RWPE1 (cell line): ENCODE measurements at regions not wholly inside any gene's neighbourhood (a gene's known extent, or its start where the extent isn't known, plus 50 kb on each side); places are given as distances from the start of the nearest gene placed in this dataset.

ENCODE experiments used
- CTCF ChIA-PET: fragments of 350-600 bp; sonication (Branson Sonifier 250); formaldehyde crosslinking; extraction: SDS; loops from one replicate; lab custom pipeline; 2021; lab: Yijun Ruan, JAX
- POLR2A ChIA-PET: fragments of 400-600 bp; formaldehyde crosslinking; extraction: SDS; loops from one replicate; lab custom pipeline; 2020; ENCODE audit warnings: antibody characterized with exemption; ENCODE audit not compliant: low non-redundant PET; lab: Yijun Ruan, JAX
- DNase-seq: peaks from one replicate; pipeline ENCODE4 v3.0.0; 2012; ENCODE audit warnings: low spot score
- H3K27ac ChIP-seq: fragments of 450-650 bp; 2 replicates; pipeline ENCODE4 v1.5.1; 2017
- TF ChIP-seq, protein P1 (sequence below): fragments of 450-650 bp; conservative IDR thresholded peaks from 2 replicates; pipeline ENCODE4 v1.5.1; 2017; ENCODE audit warnings: low read depth, mild to moderate bottlenecking

DNA sequence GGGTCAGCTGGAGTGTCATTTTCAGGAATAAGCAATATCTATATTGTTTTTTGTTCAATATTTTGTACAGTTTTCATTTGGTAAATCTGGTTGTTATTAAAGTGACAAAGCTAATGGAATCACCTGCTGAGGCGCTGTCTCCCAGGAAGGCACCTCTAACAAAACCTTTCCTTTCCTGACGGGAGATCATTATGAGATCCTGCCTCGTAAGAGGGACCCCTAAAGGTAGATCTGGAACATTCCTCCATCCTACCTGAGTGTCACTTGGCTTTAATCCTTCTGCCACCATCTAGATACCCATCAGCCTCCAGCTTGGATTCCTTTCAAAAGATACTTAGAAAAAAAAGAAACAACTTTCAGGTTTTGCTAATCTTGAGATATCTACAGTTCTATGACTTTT lies 157.7 kb downstream of the FAT3 start:
- ChIA-PET CTCF (no interaction called here), POLR2A (no interaction called here)
- no peak for DNase-seq
- TF ChIP-seq, protein P1, sequence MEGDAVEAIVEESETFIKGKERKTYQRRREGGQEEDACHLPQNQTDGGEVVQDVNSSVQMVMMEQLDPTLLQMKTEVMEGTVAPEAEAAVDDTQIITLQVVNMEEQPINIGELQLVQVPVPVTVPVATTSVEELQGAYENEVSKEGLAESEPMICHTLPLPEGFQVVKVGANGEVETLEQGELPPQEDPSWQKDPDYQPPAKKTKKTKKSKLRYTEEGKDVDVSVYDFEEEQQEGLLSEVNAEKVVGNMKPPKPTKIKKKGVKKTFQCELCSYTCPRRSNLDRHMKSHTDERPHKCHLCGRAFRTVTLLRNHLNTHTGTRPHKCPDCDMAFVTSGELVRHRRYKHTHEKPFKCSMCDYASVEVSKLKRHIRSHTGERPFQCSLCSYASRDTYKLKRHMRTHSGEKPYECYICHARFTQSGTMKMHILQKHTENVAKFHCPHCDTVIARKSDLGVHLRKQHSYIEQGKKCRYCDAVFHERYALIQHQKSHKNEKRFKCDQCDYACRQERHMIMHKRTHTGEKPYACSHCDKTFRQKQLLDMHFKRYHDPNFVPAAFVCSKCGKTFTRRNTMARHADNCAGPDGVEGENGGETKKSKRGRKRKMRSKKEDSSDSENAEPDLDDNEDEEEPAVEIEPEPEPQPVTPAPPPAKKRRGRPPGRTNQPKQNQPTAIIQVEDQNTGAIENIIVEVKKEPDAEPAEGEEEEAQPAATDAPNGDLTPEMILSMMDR = no peak
- H3K27ac ChIP-seq = no peak overlapping the region

DNA sequence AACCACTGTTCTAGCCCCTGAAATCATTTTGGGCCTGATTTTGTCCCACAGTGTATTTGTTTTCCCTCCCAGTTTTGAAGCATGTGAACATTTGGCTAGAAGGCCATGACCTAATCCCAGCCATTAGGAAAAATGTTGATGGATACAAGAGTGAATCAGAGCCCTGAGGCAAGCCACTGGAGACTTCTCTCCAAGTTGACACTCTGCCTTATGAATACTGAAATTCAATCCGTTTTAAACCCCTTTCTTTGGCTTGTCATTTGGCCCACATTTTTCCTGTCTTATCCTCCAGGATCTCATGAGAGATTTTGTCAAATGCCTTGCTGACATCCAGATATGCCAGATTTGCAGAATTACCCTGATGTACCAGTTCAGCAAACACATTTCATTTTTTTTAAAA lies 158.8 kb downstream of the FAT3 start:
- TF ChIP-seq, protein P1 = no peak
- DNase-seq = peak; percentile 48
- CTCF ChIA-PET = no interaction called here
- POLR2A ChIA-PET = no interaction called here
- H3K27ac ChIP-seq = no peak overlapping the region

DNA sequence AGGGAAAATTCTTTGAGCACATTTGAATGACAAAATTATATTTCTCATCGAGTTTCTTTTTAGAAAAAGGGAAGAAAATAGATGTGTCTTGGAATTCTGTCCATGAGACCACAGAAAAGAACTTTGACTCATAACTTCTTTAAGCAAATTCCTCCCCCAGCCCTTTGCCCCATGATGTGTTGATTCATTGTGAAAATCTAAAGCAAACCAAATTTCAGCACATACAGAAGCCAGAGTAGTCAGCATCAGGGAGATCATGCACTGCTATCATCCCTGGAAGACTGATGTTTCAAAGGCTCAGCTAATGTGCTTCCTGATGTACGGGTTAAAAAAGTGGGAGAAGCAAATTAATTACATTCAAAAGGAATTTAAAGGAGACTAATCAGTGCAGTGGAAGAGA lies 159.7 kb downstream of the FAT3 start:
- CTCF ChIA-PET = interaction anchor here (0.8 kb wide), 1 partner anchor 102 kb away, joined by 5 read pairs; no protein-coding TSS in a partner anchor
- POLR2A ChIA-PET = no interaction called here
- TF ChIP-seq, protein P1 = no peak
- no peak overlapping the region for H3K27ac ChIP-seq
- no peak for DNase-seq

DNA sequence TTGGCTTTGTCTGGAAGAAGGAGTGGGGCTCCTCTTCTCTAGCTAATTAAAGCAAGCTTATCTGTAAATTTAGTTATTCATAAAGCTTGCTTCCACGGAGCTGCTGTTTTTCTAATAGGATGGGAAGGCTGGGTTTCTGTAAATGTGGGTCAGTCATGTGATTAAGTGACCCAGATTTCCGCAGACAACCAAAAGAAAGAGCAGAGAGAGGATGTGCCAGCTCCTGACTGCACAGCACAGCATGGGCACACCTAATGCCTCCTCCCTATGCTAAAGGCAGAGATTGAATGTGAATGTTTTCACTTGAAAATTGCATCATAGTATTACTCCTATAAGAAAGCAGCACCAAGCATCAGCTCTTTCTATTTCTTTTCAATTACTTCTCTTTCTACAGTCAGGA lies 160.2 kb downstream of the FAT3 start:
- ChIA-PET POLR2A (no interaction called here), CTCF (interaction anchor here (0.8 kb wide), 1 partner anchor 102 kb away, joined by 5 read pairs; no protein-coding TSS in a partner anchor)
- no peak for DNase-seq
- TF ChIP-seq, protein P1 = no peak
- H3K27ac ChIP-seq = no peak overlapping the region

DNA sequence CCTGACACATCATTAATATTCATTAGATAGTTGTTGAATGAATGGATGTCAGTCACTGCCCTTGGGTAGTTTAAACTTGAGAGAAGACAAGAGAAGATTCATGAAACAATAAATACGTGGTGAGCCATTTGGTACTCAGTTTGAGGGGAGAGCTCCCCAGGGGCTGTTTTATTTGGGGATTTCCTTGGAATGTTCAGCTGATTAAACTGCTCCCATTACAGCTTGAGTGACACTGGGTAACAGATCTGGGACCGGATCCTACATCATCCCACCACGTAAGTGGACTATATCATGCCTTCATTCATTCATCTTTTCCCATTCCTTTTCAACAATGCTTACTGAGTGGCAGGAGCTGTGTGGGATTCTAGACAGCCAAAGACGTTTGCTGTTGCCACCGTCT lies 162.0 kb downstream of the FAT3 start:
- H3K27ac ChIP-seq = no peak overlapping the region
- CTCF ChIA-PET = no interaction called here
- POLR2A ChIA-PET = no interaction called here
- no peak for DNase-seq
- TF ChIP-seq, protein P1 = no peak

DNA sequence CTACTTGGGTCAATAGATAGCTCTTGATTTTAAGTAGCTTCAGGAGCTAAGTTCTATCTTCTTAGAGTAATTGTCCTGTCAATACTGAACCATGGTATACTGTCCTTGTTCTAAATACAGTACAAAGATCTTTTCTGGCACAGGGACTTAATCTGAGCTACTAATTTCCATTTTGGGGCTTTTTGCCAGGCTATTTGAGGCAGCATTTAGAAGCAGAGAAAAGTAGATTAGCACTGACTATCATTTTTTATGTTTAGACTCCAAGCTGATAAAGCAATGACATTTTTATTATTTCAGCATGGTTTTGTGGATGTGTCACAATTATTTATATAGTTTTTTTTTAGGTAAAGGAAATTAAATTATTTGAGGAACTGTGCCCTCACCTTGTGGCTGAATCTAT lies 163.2 kb downstream of the FAT3 start:
- CTCF ChIA-PET = interaction anchor here (0.6 kb wide), 2 partner anchors 32 to 415 kb away, joined by 3 to 4 read pairs; no protein-coding TSS in a partner anchor
- TF ChIP-seq, protein P1 = no peak
- POLR2A ChIA-PET = no interaction called here
- no peak overlapping the region for H3K27ac ChIP-seq
- no peak for DNase-seq
